Central memory CD4-positive, alpha-beta T cell (primary cell): ENCODE measurements at regions not wholly inside any gene's neighbourhood (a gene's known extent, or its start where the extent isn't known, plus 50 kb on each side); places are given as distances from the start of the nearest gene placed in this dataset.
"Not testable (repeated sequence)": the region's sequence is repeated elsewhere in the genome, so short reads cannot be mapped to it uniquely, and the experiment has no call there.

ENCODE experiments used
- DNase-seq: peaks from one replicate; pipeline ENCODE4 v3.0.0; 2022

GRCh38 chr2:72001937-72002690, 145.5 kb downstream of the CYP26B1 start:
- DNase-seq: no peak

DNA sequence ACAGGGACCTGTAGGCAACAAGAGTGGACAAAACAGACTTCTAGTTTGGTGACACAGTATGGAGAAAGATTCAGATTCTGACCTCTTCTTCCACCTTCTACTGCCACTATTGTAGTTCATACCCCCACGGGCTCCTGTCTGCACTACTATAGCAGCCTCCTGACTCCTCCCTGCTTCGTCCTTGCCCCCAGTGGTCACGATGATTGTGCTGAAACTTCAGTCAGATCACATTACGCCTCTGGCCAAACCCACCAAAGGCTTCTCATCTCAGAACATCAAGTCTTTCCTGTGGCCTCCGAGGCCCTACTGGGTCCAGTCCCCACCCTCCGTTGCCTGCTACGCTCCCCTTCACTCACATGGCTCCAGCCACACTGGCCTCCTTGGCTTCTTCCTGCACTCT, 147.6 kb downstream of the CYP26B1 start:
- DNase-seq: no peak

DNA sequence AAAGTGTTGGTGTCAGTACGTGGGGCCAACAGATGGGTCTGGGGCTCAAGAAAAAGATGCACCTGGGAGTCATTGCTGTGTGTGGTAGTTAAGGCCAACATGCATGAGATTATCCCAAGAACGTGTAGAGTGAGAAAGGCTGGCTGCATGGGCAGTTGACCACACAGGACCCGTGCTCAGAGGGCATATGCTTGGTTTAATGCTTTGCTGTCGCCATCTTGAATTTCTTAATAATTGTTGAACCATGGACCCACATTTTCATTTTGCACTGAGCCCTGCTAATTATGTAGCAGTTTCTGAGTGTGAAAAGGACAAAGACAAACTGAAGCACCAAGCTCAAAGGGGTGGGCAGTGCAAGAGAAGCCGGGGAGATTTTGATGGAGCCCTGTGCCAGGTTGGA, 148.1 kb downstream of the CYP26B1 start:
- DNase-seq: no peak

GRCh38 chr2:71997843-71998242, 149.8 kb downstream of the CYP26B1 start:
- DNase-seq: no peak

- no peak for DNase-seq
Observed at GRCh38 chr2:71995067-71995665, 152.5 kb downstream of the CYP26B1 start.

- DNase-seq: no peak
Observed at GRCh38 chr2:71992036-71992435, 155.6 kb downstream of the CYP26B1 start.

DNA sequence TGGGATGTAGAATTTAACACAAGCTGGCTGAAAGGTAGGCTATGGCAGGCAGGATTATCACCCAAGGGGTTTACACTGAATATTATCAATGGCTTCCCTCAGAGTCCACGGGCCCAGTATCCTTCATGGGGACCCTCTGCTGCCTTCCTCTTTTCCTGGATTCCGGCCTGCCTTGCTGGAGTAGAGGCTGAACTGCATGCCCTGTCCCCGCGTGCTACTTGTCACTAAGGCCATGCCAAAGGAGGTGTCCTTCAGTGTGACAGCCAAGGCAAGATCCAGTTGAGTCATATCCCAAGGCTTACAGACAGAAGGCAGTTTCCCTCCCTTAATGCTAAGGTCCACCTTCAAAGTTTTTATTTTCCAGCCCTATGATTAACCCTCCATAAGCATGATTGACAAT, 156.3 kb downstream of the CYP26B1 start:
- no peak for DNase-seq

- no peak for DNase-seq
Observed at GRCh38 chr2:71990826-71991225, 156.8 kb downstream of the CYP26B1 start.

DNA sequence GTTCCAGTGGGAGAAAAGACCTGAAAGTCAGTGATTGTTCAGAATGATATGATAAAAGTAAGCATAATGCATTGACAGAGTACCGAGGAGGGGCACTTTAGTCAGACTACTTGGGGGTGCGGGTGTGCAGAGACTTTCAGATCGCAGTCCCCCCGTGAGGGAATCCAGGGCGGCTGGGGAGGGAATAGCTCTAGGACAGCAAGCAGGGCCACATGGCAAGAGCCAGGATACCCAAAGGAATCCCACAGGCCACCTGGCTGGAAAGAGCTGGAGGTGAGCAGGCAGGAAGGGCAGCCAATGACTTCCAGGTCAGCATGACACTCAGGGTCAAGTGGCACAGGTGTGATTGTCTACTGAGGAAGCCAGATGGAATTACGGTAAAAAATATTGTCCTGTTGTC, 157.5 kb downstream of the CYP26B1 start:
- DNase-seq: no peak

GRCh38 chr2:71989671-71990070, 158.0 kb downstream of the CYP26B1 start:
- DNase-seq: no peak

GRCh38 chr2:71988170-71988569, 159.5 kb downstream of the CYP26B1 start:
- no peak for DNase-seq

- DNase-seq: no peak
Observed at GRCh38 chr2:71976685-71977084, 171.0 kb downstream of the CYP26B1 start.

DNA sequence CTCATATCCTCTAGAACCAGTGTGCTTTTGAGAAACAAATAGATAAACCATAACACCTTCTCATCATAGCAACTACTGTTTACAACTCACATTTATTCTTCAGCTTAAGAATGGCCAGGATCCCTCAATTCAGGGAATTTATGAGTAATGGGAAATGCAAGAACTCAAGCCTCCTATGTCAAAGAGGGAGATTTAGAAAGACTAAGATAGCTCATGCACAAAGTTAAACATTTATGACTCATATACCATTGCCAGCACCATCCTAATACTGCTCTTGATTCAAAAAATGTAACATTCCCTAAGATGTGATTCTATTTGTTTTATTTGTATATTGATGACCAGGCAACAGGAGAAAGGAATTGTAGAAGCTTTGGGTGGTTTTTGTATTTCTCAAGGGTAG, 172.8 kb downstream of the CYP26B1 start:
- no peak for DNase-seq

DNA sequence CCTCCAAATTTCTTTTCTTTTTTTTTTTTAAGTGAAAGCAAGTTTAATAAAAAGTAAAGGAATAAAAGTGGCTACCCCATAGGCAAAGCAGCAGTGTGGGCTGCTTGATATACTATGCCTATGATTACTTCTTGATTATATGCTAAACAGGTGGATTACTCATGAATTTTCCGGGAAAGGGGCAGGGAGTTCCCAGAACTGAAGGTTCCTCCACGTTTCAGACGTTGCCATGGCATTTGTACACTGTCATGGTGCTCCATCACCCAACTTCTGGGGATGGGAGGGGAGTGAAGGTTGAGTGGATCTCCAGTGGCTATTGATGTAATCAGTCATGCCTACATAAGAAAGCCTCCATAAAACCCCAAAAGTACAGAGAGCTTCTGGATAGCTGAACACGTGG, 176.2 kb downstream of the CYP26B1 start:
- no peak for DNase-seq

- no peak for DNase-seq
Observed at GRCh38 chr2:71965530-71965929, 182.1 kb downstream of the CYP26B1 start.

- DNase-seq: no peak
Observed at GRCh38 chr2:71962911-71963694, 184.6 kb downstream of the CYP26B1 start.

GRCh38 chr2:71962350-71962749, 185.3 kb downstream of the CYP26B1 start:
- DNase-seq: no peak

DNA sequence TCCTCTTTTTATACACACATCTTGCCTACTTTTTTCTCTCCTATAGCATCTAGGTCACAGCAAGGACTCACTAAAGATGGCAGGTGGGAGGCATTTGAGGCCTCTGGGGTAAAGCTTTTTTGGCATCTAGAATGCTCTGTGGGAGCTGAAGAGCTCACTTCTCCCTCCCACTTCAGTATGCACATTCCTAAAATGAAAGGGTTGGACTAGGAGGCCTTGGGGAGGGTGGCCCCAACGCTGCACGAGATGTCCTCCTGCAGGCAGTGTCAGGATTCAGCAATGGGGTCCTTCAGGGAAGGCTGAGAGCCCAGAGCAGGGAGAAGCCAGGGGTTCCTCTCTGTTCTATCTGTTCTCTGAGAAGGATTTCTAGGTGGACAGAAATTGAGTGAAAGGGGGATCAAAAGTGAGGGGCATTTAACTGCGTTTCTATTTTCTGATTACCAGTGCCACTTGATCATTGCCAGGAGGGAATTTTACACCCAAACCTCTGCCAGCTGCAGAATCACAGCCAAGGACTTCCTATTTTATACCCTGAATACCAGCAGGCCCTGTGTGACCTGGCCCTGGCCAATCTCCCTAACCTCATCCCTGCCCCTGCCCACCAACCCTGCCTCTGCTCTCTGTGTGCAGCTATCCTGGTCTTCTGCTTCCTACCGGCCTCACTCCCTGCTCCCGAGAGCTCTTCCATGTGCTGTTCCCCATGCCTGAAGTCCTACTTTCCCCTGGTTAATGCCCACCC, 186.2 kb downstream of the CYP26B1 start:
- DNase-seq: no peak

- no peak for DNase-seq
Observed at GRCh38 chr2:71959494-71959893, 188.2 kb downstream of the CYP26B1 start.

DNA sequence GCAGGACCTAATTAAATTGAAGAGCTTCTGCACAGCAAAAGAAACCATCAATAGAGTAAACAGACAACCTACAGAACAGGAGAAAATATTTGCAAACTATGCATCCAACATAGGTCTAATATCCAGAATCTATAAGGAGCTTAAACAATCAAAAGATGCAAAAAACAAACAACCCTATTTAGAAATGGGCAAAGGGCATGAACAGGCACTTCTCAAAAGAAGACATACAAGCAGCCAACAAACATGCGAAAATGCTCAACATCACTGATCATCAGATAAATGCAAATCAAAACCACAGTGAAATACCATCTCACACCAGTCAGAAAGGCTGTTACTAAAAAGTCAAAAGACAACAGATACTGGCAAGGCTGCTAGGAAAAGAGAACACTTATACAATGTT, 189.2 kb downstream of the CYP26B1 start:
- not testable (repeated sequence) for DNase-seq

DNA sequence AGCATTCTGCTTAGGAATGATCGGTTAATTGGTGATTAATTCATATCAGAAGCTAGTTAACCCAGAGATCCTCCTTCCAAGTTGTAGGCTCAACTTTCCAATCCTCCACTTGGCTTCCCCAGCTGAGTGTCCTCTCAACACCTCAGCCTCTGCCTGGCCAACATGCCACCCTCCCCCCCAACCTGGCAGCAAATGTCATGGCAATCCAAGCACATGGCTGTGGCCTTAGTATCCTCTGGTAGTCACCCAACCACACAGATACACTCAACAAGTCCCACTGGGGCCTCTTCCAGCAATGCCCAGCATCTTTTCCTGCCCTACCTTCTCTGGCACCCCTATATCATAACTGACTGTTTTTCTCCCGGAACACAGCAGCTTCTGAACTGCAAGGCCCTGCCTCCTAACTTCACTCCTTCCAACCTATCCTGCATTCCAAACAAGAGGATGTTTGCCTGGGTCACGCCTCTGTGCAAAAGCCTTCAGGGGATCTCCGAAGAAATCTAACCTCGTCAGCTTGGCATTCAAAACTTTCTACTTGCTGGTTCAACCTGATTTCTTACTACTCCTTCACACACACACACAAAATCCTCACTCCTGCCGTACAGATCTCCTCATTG, 195.0 kb downstream of the CYP26B1 start:
- DNase-seq: no peak

GRCh38 chr2:71951718-71952404, 195.8 kb downstream of the CYP26B1 start:
- DNase-seq: no peak
